ENCODE measurements at regions not wholly inside any gene's neighbourhood (a gene's known extent, or its start where the extent isn't known, plus 50 kb on each side); places are given as distances from the start of the nearest gene placed in this dataset.

- no peak for ATAC-seq (replicated peaks in 6 of 8)
- no peak overlapping the region for H3K4me3 ChIP-seq
- H3K4me1 ChIP-seq (replicated peaks in 1 of 2), result peaks cover 0 to 14% of the 10 kb centered on the region in 2 donors
- in situ Hi-C loops (cut with MboI; ENCODE audit: low pct_unique_long_range_greater_than_20kb in 2 of 9, low sequenced_read_pairs in 9 of 9, unreplicated experiment in 9 of 9), result no loop called here
- no peak overlapping the region for H3K27ac ChIP-seq
- WGBS, 10 experiments, result 80 to 100% (median 87%) methylated on average over 1 to 3 of the region's 3 CpGs; no CpG with 5 or more reads in 3 of the 10 experiments
These were observed 159.0 kb upstream of the MEF2C start for GRCh38 chr5:89041976-89042375.

GRCh38 chr5:89041249-89041779 lies 158.3 kb upstream of the MEF2C start:
- Histone ChIP-seq H3K27ac (no peak overlapping the region), H3K4me3 (no peak overlapping the region), H3K4me1 (replicated peaks in 1 of 2) (peaks cover 0 to 15% of the 10 kb centered on the region in 2 donors)
- in situ Hi-C loops (cut with MboI; ENCODE audit: low pct_unique_long_range_greater_than_20kb in 2 of 9, low sequenced_read_pairs in 9 of 9, unreplicated experiment in 9 of 9), result no loop called here
- no peak for ATAC-seq (replicated peaks in 6 of 8)
- WGBS, 10 experiments, result 40 to 100% (median 89%) methylated on average over 1 to 3 of the region's 3 CpGs; no CpG with 5 or more reads in 4 of the 10 experiments

DNA sequence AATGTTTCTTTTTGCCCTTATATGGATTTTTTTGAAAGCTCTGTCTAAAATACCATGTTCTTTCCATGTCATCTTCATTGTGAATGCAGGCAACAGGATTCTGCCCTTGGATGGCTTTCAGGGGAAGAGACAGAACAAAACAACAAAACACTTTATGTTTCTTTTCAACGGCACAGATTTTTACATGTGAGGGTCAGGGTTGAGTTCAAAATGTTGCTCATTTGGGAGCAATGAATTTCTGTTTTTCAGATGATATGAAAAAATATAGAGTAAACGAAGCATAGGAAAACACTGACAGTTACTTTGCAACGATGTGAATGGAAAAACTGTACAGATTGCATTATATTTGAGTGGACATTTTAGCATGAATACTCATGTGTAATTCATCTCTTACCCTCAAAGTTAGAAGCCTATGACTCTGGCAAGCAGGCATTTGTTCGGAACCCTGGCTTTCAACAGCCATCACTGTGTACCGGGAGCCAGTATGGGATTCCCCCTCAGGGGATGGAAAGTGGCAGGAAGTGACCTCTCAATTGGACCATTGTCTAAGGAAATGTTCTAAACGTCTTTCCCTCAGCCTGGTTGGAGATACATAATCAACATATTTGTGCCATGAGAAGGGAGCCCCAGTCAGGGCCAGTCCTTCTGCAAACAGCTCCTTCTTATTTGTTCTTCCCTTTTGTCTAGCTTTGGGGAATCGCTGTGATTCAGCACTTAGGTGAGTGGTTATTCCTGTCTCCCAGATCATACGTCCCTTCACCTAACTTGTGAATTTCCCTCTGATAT lies 153.9 kb upstream of the MEF2C start:
- Histone ChIP-seq H3K4me1 (replicated peaks in 1 of 2) (peaks cover 0 to 13% of the 10 kb centered on the region in 2 donors), H3K4me3 (no peak overlapping the region), H3K27ac (no peak overlapping the region)
- in situ Hi-C loops (cut with MboI; ENCODE audit: low pct_unique_long_range_greater_than_20kb in 2 of 9, low sequenced_read_pairs in 9 of 9, unreplicated experiment in 9 of 9), result no loop called here
- no peak for ATAC-seq (replicated peaks in 6 of 8)
- 11 to 100% (median 67%) methylated on average over 2 to 8 of the region's 8 CpGs for WGBS, 10 experiments

GRCh38 chr5:89036166-89036565 lies 153.2 kb upstream of the MEF2C start:
- 76 to 100% (median 90%) methylated on average over 2 to 6 of the region's 6 CpGs for WGBS, 10 experiments
- in situ Hi-C loops (cut with MboI; ENCODE audit: low pct_unique_long_range_greater_than_20kb in 2 of 9, low sequenced_read_pairs in 9 of 9, unreplicated experiment in 9 of 9), result no loop called here

GRCh38 chr5:89034588-89034987 lies 151.6 kb upstream of the MEF2C start:
- ATAC-seq (replicated peaks in 6 of 8), result peak in 4 of 8 experiments; percentile 64 to 100 (median 86)
- Histone ChIP-seq H3K4me1 (replicated peaks in 1 of 2) (peaks cover 0 to 3% of the 10 kb centered on the region in 2 donors), H3K27ac (no peak overlapping the region), H3K4me3 (no peak overlapping the region)
- 0 to 100% (median 75%) methylated on average over 1 to 2 of the region's 2 CpGs; no CpG with 5 or more reads in 1 of the 10 experiments for WGBS, 10 experiments
- in situ Hi-C loops (cut with MboI; ENCODE audit: low pct_unique_long_range_greater_than_20kb in 2 of 9, low sequenced_read_pairs in 9 of 9, unreplicated experiment in 9 of 9), result no loop called here

More at GRCh38 chr5:89036166-89036565, 153.2 kb upstream of the MEF2C start:
- no peak overlapping the region for H3K4me3 ChIP-seq
- no peak for ATAC-seq (replicated peaks in 6 of 8)
- H3K27ac ChIP-seq, result no peak overlapping the region
- peaks cover 0 to 5% of the 10 kb centered on the region in 2 donors for H3K4me1 ChIP-seq (replicated peaks in 1 of 2)

GRCh38 chr5:89030798-89031197 lies 147.8 kb upstream of the MEF2C start:
- peak in 1 of 8 experiments; percentile 59 for ATAC-seq (replicated peaks in 6 of 8)
- Histone ChIP-seq H3K27ac (no peak overlapping the region), H3K4me1 (replicated peaks in 1 of 2) (no peaks in the 10 kb centered on the region), H3K4me3 (no peak overlapping the region)
- in situ Hi-C loops (cut with MboI; ENCODE audit: low pct_unique_long_range_greater_than_20kb in 2 of 9, low sequenced_read_pairs in 9 of 9, unreplicated experiment in 9 of 9), result no loop called here
- WGBS, 10 experiments, result 57 to 97% (median 89%) methylated on average over 2 to 3 of the region's 3 CpGs

- in situ Hi-C loops (cut with MboI; ENCODE audit: low pct_unique_long_range_greater_than_20kb in 2 of 9, low sequenced_read_pairs in 9 of 9, unreplicated experiment in 9 of 9), result no loop called here
- Histone ChIP-seq H3K4me1 (replicated peaks in 1 of 2) (no peaks in the 10 kb centered on the region), H3K27ac (no peak overlapping the region), H3K4me3 (no peak overlapping the region)
- WGBS, 10 experiments, result 14 to 92% (median 54%) methylated on average over 1 to 2 of the region's 2 CpGs; no CpG with 5 or more reads in 2 of the 10 experiments
- ATAC-seq (replicated peaks in 6 of 8), result peak in 2 of 8 experiments; percentile 16 to 20
These were observed 145.8 kb upstream of the MEF2C start for GRCh38 chr5:89028595-89029285.

DNA sequence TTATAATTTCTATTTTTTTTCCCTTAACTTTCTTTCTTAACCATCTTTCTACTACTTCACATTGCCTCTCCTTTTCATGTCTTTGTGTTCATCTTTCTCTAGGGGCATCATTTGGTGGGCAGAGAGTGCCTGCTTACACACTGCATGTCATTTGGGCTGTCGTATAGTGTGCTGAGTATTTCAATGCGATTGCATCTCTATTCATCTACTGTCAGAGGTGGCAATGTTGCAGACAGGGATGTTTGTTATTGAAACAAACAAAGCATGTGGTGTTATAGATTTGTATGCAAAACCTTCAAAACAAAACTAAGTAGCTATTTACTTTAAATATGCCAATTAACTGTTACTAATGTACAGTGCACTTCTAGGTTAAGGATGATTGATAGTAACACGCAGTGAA lies 141.1 kb upstream of the MEF2C start:
- WGBS, 10 experiments, result 68 to 100% (median 82%) methylated on average over 1 to 3 of the region's 3 CpGs; no CpG with 5 or more reads in 2 of the 10 experiments
- no peaks in the 10 kb centered on the region for H3K4me1 ChIP-seq (replicated peaks in 1 of 2)
- no peak overlapping the region for H3K4me3 ChIP-seq
- in situ Hi-C loops (cut with MboI; ENCODE audit: low pct_unique_long_range_greater_than_20kb in 2 of 9, low sequenced_read_pairs in 9 of 9, unreplicated experiment in 9 of 9), result no loop called here
- no peak overlapping the region for H3K27ac ChIP-seq
- ATAC-seq (replicated peaks in 6 of 8), result peak in 3 of 8 experiments; percentile 45 to 56 (median 50)

GRCh38 chr5:89020926-89021610 lies 138.1 kb upstream of the MEF2C start:
- Histone ChIP-seq H3K27ac (no peak overlapping the region), H3K4me3 (no peak overlapping the region), H3K4me1 (replicated peaks in 1 of 2) (no peaks in the 10 kb centered on the region)
- WGBS, 10 experiments, result 76 to 100% (median 91%) methylated on average over 1 to 4 of the region's 4 CpGs; no CpG with 5 or more reads in 1 of the 10 experiments
- in situ Hi-C loops (cut with MboI; ENCODE audit: low pct_unique_long_range_greater_than_20kb in 2 of 9, low sequenced_read_pairs in 9 of 9, unreplicated experiment in 9 of 9), result no loop called here
- no peak for ATAC-seq (replicated peaks in 6 of 8)

- H3K27ac ChIP-seq, result no peak overlapping the region
- no peak overlapping the region for H3K4me3 ChIP-seq
- WGBS, 10 experiments, result 59 to 100% (median 83%) methylated on average over 1 to 3 of the region's 3 CpGs
- in situ Hi-C loops (cut with MboI; ENCODE audit: low pct_unique_long_range_greater_than_20kb in 2 of 9, low sequenced_read_pairs in 9 of 9, unreplicated experiment in 9 of 9), result no loop called here
- H3K4me1 ChIP-seq (replicated peaks in 1 of 2), result peaks cover 10 to 26% of the 10 kb centered on the region in 2 donors
- ATAC-seq (replicated peaks in 6 of 8), result no peak
These were observed 133.8 kb upstream of the MEF2C start for GRCh38 chr5:89016741-89017303.

GRCh38 chr5:89015409-89015808 lies 132.4 kb upstream of the MEF2C start:
- 33 to 90% (median 62%) methylated on average over 1 of the region's 1 CpG; no CpG with 5 or more reads in 3 of the 10 experiments for WGBS, 10 experiments
- ATAC-seq (replicated peaks in 6 of 8), result peak in 5 of 8 experiments; percentile 12 to 69 (median 38)

GRCh38 chr5:89011778-89012711 lies 129.1 kb upstream of the MEF2C start:
- Histone ChIP-seq H3K27ac (peak overlapping the region; percentile 26 to 45), H3K4me1 (replicated peaks in 1 of 2) (peaks cover 13 to 29% of the 10 kb centered on the region in 2 donors), H3K4me3 (no peak overlapping the region)
- peak; percentile 82 to 94 (median 87) for ATAC-seq (replicated peaks in 6 of 8)
- WGBS, 10 experiments, result 0 to 92% (median 50%) methylated on average over 1 to 5 of the region's 6 CpGs
- in situ Hi-C loops (cut with MboI; ENCODE audit: low pct_unique_long_range_greater_than_20kb in 2 of 9, low sequenced_read_pairs in 9 of 9, unreplicated experiment in 9 of 9), result no loop called here

More at GRCh38 chr5:89015409-89015808, 132.4 kb upstream of the MEF2C start:
- no peak overlapping the region for H3K4me3 ChIP-seq
- in situ Hi-C loops (cut with MboI; ENCODE audit: low pct_unique_long_range_greater_than_20kb in 2 of 9, low sequenced_read_pairs in 9 of 9, unreplicated experiment in 9 of 9), result no loop called here
- H3K4me1 ChIP-seq (replicated peaks in 1 of 2), result peaks cover 13 to 29% of the 10 kb centered on the region in 2 donors
- H3K27ac ChIP-seq, result no peak overlapping the region
